NCI-H2196 treated with DMSO at 0.1 percent for 48 hours (cell line): ENCODE measurements at regions not wholly inside any gene's neighbourhood (a gene's known extent, or its start where the extent isn't known, plus 50 kb on each side); places are given as distances from the start of the nearest gene placed in this dataset.
"Not testable (repeated sequence)": the region's sequence is repeated elsewhere in the genome, so short reads cannot be mapped to it uniquely, and the experiment has no call there.

ENCODE experiments used
- DNase-seq: peaks from one replicate; lab custom pipeline; 2025; ENCODE audit not compliant: unreplicated experiment; lab: John Stamatoyannopoulos, UW

DNA sequence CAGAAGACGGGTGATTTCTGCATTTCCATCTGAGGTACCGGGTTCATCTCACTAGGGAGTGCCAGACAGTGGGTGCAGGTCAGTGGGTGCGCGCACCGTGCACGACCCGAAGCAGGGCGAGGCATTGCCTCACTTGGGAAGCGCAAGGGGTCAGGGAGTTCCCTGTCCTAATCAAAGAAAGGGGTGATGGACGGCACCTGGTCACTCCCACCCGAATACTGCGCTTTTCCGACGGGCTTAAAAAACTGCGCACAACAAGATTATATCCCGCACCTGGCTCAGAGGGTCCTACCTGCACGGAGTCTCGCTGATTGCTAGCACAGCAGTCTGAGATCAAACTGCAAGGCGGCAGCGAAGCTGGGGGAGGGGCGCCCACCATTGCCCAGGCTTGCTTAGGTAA lies 1403.1 kb downstream of the REEP3 start:
- not testable (repeated sequence) for DNase-seq

DNA sequence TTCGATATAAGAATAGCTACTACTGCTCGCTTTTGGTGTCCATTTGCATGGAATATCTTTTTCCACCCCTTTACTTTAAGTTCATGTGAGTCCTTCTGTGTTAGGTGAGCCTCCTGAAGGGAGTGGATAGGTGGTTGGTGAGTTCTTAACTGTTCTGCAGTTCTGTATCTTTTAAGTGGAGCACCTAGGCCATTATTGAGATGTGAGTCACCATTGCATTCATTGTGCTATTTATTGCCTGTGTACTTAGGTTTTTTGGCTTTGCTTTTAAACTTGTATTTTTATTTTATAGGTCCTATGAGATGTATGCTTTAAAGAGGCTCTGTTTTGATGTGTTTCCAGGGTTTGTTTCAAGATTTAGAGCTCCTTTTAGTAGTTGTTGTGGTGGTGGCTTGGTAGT lies 1430.8 kb downstream of the REEP3 start:
- no peak for DNase-seq

DNA sequence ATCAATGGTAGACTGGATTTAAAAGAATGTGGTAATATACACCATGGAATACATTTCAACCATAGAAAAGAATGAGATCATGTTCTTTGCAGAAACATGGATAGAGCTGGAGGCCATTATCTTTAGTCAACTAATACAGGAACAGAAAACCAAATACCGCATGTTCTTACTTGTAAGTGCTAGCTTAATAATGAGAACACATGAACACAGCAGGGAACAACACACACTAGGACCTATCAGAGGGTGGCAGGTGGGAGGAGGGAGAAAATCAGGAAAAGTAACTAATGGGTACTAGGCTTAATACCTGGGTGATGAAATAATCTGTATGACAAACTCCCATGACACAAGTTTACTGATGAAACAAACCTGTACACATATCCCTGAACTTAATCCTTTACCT lies 1435.2 kb downstream of the REEP3 start:
- no peak for DNase-seq

DNA sequence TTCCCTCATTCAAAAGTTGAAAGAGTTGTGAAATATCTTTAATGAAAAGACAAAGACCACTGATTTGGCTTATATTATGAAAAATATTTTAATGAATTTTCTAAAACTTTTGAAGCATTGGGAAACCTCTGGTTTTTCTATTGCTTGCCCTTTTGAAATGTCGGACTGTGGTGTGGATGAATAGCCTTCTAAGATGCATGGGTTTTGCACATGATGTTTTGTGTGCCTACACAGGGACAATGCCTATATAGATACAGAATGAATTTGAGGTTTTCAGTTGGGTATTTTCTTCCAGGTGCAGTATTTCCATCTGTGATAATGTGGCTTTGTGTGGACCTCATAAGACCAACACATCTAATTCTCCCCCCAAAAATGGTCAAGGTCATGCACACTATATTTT lies 1437.9 kb downstream of the REEP3 start:
- DNase-seq = no peak

DNA sequence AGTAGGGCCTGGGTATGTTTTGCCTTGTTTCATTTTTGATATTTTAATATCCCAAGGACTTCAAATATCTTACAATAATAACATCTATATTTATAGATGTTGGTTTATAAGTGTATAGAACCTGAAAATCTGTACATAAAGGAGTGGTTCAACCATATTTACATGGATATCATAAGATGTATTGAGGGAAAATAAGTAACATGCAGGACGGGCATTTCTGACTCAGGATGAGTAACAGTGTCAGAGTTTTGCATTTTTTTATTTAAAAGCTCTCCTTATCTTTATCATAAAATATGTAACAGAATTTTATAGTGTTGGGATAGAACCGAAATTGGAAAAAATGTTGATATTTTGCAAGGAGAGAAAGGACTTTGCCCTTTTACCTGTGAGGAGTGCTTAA lies 1438.7 kb downstream of the REEP3 start:
- DNase-seq = no peak

DNA sequence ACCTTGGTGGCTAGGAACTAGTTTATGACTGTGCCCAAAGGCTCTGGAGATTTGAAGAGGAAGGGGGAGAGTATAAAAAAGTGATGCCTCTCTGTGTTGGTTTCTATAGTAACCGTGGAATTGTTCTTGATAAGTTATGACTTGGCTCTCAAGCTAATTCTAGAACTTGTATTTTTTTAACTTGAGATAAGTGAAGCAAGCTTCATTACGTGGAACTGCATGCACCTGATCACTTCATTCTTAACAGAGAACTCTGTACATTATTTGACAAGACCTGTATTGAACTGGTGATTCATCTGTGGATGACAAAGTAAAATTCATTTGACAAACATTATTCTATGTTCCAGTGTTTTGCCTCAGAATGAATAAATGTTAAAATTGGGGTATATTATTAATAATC lies 1452.2 kb downstream of the REEP3 start:
- no peak for DNase-seq

DNA sequence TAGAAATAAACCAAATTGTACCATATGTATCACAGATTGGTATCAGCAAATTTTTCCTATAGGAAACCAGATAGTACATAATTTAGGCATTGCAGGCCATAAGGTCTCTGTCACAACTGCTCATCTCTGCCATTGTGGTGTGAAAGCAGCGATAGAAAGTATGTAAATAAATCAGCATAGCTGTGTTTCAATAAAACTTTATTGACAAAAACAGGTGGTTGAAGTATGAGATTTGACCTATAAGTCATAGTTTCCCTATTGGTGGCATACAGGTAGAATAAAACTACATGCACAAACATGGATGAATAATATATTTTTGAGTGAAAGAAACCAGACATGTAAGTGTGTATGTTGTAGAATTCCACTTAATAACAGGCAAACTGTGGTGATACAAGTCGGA lies 1454.9 kb downstream of the REEP3 start:
- DNase-seq = no peak

DNA sequence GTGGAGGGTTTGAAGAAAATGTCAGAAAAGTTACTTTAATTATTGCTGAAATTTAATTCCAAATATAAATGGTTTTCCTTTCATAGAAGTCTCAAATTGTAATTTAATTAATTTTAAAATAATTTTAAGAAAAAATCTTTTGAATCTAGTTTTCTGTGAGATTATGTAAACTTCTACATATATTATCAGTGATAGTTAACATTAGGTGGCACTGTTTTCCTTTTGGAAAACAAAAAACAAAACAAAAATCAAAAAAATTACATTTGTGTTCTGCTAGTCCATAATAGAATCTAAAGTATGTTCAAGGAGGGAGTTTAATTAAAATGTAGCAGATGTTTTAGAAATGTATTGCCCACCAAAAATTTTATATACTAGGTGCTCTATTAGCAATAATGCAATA lies 1456.7 kb downstream of the REEP3 start:
- DNase-seq = no peak

DNA sequence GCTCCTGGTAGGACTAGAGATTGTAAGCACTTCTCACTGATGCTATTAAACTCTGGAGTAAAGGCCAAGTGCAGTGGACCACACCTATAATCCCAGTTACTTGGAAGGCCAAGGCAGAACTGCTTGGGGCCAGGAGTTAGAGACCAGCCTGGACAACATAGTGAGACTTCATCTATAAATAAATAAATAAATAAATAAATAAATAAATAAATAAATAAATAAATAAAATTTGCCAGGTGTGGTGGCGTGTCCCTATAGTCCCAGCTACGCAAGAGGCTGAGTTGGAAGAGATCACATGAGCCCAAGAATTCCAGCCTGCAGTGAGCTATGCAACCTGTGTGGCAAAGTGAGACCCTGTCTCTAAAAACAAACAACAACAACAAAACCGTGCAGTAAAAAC lies 1475.7 kb downstream of the REEP3 start:
- no peak for DNase-seq

DNA sequence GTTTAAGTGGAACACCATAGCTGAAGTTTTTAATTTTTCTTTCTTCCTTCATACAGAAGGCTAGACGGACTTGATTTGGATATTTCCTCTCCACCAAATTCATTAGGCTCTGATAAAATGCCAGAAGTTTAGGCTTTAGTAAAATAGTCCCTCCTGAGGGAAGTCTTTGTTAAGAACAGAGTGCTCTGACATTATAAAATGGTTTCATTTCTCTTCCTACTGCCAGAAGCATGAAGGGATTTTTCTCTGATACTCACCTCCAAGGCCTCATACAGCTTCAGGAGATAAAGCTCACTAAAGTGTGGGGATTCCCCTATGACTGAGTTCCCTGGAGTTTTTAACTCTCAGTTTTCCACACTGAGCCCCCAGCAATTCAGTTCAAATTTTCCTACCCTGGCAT lies 1489.6 kb downstream of the REEP3 start:
- DNase-seq = no peak

DNA sequence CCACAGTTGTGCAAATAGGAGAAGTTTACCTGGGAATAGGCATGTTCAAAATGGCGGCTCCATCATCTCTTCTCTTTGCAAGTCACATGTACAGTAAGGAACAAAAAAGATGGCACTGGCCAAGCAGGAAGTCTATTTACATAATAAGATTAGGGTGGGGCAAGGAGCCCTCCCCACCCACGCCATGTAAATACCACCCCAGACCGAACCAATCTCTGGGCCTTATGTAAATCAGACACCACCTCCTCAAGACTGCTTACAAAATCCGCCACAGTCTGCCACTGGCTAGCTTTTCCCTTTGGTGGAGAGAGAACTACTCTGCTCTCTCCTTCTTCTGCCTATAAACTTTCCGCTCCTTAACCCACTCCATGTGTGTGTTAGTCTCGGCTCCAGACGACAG lies 1496.3 kb downstream of the REEP3 start:
- no peak for DNase-seq

DNA sequence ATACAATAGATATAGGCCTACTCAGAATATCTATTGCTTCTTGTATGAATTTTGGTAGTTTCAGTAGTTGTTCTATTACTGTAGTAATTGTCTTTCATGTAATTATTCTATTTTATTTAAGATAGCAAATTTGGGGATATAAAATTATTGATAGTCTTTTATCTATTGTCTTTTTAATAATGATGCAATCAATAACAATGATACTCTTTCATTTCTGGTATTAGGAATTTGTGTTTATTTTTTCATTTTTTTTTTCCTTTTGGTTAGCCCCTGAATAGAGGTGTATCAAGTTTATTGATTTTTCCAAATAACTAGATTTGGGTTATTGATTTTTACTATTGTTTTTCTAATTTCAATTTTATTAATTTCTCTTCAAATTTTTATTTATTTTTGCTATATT lies 1503.7 kb downstream of the REEP3 start:
- no peak for DNase-seq

DNA sequence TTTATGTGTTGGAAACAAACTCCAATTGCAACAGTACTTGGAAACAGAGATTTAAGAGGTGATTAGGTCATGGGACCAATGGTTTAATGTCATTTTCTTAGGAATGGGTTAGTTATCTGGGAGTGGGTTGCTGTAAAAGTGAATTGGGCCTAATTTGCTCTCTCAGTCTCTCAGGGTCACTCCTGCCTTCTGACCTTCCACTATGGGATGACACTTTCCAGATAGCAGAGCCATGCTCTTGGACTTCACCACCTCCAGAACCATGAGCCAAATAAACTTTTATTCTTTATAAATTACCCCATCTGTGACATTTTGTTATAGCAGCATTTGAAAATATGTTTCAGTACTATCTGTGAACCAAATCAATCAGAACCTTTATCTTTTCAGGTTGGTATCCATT lies 1509.1 kb downstream of the REEP3 start:
- no peak for DNase-seq

DNA sequence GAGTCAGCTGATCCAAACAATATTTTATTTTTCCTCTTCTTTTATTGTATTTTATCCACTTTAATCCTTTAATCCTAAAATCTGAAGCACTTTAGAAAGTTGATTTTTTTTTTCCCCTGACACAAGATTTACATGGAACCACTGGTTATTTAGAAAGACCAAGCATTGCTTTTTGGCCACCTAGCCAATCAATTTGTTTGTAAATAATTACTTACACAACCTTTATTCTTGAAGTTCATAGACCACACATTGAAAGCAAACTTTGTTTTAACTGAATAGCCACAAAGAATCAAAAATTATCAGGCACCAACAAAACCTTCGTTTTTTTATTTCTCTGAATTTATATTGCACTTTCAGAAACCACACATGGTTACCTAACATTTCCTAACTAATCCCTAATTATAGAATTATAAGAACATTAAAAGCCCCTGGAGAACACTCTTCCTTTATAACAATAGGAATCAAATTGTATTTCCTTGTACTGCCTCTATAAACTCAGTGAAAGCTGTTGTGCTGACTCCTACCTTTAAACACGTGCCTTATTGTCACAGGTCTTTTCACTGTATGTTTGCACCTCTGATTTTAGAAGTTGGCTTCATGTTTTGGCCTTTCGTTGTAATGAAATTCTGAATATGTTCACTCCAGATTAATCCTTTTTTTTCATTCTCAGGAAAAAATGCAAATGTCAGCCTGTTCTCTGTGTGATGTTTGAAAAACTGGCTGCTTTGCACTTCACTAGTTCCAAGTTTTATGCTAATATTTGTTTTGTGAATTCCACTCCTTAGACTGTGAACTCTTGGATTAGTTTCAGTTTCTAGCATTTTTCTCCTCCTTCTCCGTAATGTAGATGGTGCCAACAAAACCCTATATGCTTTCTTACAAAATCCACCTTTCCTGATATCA lies 1511.9 kb downstream of the REEP3 start:
- DNase-seq = no peak

DNA sequence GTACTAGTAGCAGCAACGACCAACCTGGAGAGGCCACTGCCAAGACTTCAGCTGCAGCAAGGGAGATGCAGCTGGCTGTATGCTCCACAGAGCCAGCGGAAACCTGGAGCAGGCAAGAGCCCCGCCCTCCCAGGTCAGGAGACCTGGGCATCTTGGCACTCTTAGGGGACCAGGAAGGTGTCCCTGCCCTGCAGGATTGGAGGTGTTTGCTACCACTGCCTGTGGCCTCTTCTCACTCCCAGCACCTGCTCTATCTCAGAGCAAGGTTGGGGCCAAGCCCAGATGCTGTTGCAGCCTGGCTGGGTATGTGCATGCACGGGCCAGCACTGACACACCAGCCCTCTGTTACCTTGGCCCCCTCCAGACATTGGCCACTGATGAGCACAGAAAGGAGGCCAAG lies 1512.8 kb downstream of the REEP3 start:
- DNase-seq = no peak

DNA sequence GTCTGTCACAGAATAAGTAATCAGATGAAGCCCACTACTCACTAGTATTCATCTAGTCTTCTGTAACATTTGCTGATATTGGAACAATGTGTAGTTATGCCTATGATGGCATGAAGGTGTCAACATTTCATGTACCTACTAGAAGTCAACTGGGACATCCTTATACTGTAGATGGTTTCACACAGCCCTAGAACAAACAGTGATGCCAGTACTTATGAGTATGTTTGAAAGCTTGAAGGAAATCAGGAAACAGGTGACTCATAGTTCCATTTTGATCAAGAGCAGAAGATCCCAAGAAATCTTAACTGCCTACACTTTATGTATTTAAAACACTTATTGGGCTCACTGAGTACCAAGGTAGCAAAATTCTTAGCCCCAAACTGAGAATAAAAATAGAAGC lies 1519.6 kb downstream of the REEP3 start:
- DNase-seq = no peak

DNA sequence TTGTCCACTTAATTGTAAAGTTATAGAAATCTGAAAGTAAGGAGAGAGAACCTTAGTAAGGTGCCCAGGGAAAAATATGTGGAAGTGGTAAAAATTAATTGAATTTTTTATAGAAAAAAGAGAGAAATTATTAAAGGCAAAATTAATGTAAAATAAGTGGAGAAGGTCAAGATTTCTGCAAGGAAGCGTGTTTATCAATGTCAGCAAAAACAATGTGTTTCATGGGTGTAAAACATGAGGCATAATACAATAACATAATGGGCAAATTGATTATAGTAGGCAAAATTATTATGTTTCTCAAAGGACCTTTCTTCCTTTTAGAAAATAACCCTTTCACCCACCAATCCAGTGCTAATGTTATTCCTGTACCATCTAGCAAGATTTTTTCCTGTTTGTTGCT lies 1520.1 kb downstream of the REEP3 start:
- no peak for DNase-seq

DNA sequence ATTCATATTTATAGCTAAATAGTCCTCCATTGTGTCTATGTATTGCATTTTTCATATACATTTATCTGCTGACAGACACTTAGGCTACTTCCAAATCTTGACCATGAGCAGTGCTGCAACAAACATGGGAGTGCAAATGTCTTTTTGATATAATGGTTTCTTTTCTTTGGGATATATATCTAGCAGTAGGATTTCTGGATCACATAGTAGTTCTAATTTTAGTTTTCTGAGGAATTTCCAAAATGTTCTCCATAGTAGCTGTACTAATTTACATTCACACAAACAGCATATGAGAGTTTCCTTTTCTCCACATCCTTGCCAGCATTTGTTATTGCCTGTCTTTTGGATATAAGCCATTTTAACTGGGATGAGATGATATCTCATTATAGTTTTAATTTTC lies 1521.3 kb downstream of the REEP3 start:
- no peak for DNase-seq

DNA sequence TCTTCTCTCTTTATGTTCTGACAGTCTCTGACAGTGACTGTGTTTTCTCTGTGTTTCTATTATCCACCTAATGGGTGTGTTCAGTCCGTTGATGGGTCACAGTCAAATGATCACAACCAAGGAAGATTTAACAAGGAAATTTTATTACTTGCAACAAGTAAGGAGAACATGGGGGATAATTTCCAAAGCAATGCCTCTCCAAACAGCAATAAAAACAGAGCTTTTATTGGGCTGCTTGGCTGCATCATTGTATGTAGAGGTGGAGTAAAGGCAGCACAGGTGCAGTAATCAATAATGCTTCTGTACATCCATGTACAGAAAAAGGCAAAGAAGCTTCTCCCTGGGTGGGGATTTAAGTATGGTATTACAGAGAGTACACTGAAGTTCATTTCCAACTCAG lies 1525.6 kb downstream of the REEP3 start:
- DNase-seq = no peak

DNA sequence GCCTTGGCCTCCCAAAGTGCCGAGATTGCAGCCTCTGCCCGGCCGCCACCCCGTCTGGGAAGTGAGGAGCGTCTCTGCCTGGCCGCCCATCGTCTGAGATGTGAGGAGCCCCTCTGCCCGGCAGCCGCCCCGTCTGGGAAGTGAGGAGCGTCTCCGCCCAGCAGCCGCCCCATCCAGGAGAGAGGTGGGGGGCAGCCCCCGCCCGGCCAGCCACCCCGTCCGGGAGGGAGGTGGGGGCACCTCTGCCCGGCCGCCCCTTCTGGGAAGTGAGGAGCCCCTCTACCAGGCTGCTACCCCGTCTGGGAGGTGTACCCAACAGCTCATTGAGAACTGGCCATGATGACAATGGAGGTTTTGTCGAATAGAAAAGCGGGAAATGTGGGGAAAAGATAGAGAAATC lies 1530.9 kb downstream of the REEP3 start:
- not testable (repeated sequence) for DNase-seq

DNA sequence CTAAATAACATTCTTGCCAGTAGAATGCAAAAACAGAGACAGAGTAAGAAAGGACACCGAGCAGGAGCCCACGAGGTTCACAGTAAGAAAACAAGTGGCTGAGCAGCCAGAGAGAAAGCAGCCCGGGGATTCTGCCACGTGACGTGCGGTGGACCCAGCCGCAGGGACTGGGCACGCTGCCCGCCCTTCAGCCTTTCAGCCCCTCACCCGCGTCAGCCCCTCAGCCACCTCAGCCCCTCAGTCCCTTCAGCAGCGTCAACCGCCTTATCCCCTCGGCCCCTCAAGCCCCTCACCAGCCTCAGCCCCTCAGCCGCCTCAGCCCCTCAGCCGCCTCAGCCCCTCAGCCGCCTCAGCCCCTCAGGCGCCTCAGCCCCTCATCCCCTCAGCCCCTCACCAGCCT lies 1532.2 kb downstream of the REEP3 start:
- not testable (repeated sequence) for DNase-seq

DNA sequence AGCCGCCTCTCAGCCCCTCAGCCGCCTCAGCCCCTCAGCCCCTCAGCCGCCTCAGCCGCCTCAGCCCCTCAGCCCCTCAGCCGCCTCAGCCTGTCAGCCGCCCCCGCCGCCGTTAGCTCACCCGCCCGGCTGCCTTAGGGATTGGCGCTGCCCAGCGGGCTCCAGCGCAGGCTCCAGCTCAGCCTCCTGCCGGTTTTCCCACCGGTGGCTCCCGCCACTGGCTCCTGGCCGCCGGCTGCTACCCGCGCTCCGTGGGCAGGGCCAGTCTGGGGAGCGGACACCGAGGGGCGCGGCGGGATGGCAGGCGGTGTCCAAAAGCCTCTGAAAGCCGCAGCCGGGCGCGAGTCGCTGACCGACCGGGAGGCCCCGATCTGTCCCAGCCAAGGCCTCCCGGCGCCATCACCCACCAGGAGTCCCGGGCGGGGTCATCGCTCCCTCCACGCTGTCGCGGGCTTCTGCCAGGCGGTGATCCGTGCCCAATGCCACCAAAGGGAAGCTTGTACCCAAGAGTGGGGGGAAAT lies 1532.7 kb downstream of the REEP3 start:
- not testable (repeated sequence) for DNase-seq

DNA sequence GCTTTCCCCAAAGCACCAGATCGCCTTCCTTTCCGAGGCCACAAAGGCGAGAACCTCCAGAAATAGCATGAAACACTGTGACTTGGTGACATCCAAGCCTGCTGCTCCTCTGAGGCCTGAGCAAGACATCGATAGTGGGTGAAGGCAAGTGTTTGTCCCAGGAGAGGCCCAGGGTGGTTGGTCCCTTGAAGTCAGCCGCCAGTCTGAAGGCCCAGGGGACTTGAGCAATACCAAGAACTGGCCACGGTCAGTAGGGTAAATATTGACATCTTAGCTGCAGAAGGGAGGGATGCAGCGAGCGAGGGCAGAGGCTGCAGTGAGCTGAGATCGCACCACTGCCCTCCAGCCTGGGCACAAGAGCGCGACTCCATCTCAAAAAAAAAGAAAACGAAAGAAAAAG lies 1533.5 kb downstream of the REEP3 start:
- not testable (repeated sequence) for DNase-seq
